ENCODE measurements at regions not wholly inside any gene's neighbourhood (a gene's known extent, or its start where the extent isn't known, plus 50 kb on each side); places are given as distances from the start of the nearest gene placed in this dataset. TPM values are rescaled to one million over a fixed set of nuclear protein-coding genes. Genes with fewer than 3 reads are reported as not detected.
"Not testable (repeated sequence)": the region's sequence is repeated elsewhere in the genome, so short reads cannot be mapped to it uniquely, and the experiment has no call there.

DNA sequence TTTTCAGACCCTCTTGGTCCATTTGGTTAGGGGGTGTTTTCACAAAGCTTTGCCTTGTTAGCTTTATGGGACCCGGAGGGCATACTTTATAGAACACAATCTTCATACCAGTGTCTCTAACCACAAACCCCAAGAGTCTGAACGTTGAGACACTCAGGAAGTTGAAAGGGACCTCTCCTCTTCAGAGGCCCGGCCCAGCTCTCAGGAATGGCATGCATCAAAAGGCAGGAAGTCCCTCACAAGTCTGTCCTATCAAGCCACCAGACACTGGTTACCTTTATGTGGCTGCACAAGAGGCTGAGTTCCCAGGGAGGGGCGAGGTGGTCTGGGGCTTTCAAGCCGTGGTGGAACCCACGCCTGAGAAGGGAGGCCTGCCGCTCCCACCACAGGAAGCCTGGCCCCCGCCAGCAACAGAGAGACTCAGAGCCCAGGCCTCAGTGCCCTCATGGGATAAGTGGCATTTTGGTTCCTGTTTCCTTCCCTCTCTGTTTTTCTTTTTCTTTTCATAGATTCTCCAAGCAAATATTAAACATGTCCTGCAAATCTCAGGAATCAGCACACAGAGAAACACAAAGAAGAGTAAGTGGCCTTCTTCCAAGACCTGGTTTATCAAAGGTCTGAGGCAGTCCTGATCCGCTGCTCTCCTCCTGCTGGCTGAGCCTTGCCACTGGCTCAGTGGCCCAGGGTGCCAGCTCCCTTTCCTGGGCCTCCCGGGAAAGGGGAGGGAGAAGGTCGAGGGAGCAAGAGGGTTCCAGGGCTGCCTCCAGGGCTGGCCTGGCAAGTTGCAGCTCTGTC is 50.6 kb upstream of the SMURF2 start:
- POLR2A ChIA-PET; intact Hi-C loops (cut with micrococcal nuclease); dilution Hi-C loops (cut with MboI; ENCODE audit: extremely low pct_ligation_motif_present, low sequenced_read_pairs); H3K4me2 ChIP-seq (ENCODE audit: insufficient read depth, low read length); H3K36me3 ChIP-seq (ENCODE audit: control insufficient read depth in 2 of 2, extremely low read depth in 1 of 2, insufficient read depth in 2 of 2, low read length in 2 of 2); H3K79me2 ChIP-seq (ENCODE audit: control insufficient read depth, insufficient read depth, low read length); CTCF ChIA-PET; DNase-seq (ENCODE audit: low read depth, low spot score); H3K9me1 ChIP-seq (replicated peaks; ENCODE audit: control insufficient read depth, extremely low read depth, insufficient read depth, low read length); H3K27me3 ChIP-seq (ENCODE audit: control insufficient read depth in 2 of 2, insufficient read depth in 2 of 2, low read length in 2 of 2); H3K4me3 ChIP-seq (replicated peaks in 1 of 3; ENCODE audit: insufficient read depth in 1 of 3, low read depth in 1 of 3, low read length in 3 of 3); H4K20me1 ChIP-seq (replicated peaks; ENCODE audit: control insufficient read depth, extremely low read depth, insufficient read depth, low read length); H3K9me3 ChIP-seq (replicated peaks; ENCODE audit: control insufficient read depth, insufficient read depth, low read length); H3K9ac ChIP-seq (replicated peaks; ENCODE audit: extremely low read depth, insufficient read depth, low read length); BruUV-seq (replicated peaks): not testable (repeated sequence)
- FAIRE-seq: peak; percentile 24
- peak overlapping the region; percentile 76 for H2AFZ ChIP-seq (ENCODE audit: low read depth, low read length)
- H3K4me1 ChIP-seq (ENCODE audit: control insufficient read depth, extremely low read depth, insufficient read depth, low read length): peaks cover 34% of the 10 kb centered on the region
- TF ChIP-seq, protein P1, sequence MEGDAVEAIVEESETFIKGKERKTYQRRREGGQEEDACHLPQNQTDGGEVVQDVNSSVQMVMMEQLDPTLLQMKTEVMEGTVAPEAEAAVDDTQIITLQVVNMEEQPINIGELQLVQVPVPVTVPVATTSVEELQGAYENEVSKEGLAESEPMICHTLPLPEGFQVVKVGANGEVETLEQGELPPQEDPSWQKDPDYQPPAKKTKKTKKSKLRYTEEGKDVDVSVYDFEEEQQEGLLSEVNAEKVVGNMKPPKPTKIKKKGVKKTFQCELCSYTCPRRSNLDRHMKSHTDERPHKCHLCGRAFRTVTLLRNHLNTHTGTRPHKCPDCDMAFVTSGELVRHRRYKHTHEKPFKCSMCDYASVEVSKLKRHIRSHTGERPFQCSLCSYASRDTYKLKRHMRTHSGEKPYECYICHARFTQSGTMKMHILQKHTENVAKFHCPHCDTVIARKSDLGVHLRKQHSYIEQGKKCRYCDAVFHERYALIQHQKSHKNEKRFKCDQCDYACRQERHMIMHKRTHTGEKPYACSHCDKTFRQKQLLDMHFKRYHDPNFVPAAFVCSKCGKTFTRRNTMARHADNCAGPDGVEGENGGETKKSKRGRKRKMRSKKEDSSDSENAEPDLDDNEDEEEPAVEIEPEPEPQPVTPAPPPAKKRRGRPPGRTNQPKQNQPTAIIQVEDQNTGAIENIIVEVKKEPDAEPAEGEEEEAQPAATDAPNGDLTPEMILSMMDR (IDR thresholded peaks at IDR 0.05; ENCODE audit: extremely low read depth in 1 of 2, insufficient read depth in 1 of 2, low read depth in 1 of 2, low read length in 2 of 2): peak in 1 of 2 donors; percentile 27
- peak overlapping the region; percentile 0 for H3K27ac ChIP-seq (ENCODE audit: insufficient read depth, low read depth, low read length)

Small RNAs in the stretch of these regions (microRNA-seq; reads per million reads assigned to microRNA genes)
- gene MIR6080 (ENCODE audit: borderline number of aligned reads, borderline replicate concordance): not detected

Small RNAs in the stretch of these regions (small RNA-seq; reads per million reads assigned to genes)
- gene AC103810.3 (ENCODE audit: insufficient read depth, insufficient read length, low read depth, low replicate concordance) (not detected), gene BPTFP1 (ENCODE audit: insufficient read depth, insufficient read length, low read depth, low replicate concordance) (not detected), gene MINOS1P2 (ENCODE audit: insufficient read depth, insufficient read length, low read depth, low replicate concordance) (not detected), gene MIR6080 (ENCODE audit: insufficient read depth, insufficient read length, low read depth, low replicate concordance) (not detected)

All from endothelial cell of umbilical vein (primary cell).